ENCODE measurements at regions not wholly inside any gene's neighbourhood (a gene's known extent, or its start where the extent isn't known, plus 50 kb on each side); places are given as distances from the start of the nearest gene placed in this dataset.

GRCh38 chr16:88292007-88292970, 90.5 kb upstream of the ZNF469 start:
- no peak for DNase-seq

GRCh38 chr16:88293097-88293496, 89.7 kb upstream of the ZNF469 start:
- DNase-seq, result no peak

DNA sequence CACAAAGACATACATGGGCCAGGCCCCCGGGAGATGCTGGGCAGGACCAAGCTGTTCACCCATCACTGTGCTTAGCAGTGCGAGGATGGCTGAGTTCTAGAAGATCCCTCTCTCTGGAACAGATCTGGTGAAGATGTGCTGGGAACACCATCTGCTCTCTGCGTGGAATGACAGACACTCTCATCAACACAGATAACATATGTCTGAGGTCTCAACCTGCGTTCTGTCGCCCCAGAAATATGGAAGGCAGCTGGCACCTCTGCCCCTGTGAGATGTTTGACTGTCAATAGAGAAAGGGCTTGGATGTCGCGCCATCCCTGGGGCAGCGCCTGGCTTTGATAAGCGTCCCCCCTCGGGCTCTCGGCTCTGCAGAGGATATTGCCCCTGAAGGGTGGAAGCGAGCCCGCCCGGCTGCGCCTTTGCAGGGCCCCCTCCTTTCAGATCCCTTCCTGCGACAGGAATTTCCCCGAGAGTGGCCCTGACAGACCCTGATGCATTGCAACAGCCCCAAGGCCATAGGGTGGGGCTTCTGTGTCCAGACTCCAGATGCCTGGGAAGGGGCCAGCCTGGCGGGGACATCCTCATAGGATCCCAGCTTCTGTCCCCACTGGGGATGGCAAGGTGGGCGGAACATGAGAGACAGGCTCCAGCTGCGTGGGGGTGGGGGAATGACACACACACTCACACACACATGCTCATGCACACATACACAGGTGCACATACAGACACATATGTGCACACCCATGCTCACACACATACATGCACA, 86.9 kb upstream of the ZNF469 start:
- DNase-seq, result no peak

GRCh38 chr16:88296437-88297177, 86.2 kb upstream of the ZNF469 start:
- DNase-seq, result no peak

DNA sequence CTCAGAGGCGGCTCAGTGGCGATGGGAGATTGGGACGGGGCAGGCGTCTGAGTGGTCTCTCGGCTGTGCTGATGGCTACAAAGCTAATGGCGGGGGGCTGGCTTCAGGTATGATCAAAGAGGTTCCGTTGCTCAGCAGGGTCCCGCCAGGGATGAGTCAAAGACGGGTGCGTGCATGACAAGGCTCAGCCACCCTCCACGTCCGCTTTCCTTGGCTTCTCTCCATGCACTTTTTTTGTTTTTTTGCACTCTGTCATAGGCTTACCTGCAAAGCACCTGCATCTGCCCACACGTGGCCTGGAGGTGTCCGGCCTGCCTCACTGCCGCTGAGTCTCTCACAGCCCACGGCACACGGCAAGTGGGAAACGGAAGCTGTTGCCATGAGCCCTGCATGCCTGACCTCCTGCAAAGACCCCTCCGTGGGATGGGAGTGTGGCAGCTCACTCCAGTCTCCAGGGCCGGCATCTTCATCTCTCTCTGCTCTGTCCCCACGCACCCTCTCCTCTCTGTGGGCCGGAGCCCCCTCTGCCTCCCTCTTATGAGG, 85.5 kb upstream of the ZNF469 start:
- no peak for DNase-seq

DNA sequence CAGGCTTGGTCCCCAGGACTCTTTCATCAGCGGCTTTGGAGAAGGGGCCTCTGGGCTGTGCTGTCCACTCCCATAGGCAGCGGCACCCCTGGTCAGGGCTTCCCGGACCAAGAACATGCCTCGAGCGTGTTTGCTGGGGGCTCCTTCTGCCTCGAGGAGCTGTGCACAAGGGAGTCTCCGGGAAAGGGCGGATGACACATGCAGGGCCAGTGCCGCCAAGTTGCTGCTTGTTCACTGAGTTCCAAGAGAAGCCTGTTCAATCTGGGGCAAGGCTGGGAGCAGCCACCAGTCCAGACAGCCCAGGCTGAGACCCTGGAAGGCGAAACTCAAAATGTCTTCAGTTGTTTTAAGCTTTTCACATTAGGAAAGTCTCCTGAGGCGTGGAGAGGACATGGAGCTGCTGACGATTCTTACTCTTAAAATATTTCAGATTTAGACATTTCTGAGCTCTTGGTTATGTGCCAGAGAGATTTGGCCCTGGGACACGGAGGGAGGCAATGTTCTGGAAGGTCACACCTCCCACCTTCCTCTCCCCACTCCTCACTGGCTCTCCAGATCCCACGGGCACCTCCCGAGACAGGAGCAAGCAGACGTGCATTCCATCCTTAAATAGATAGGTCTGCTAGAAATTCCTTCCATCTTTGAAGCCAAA, 84.5 kb upstream of the ZNF469 start:
- DNase-seq, result no peak

GRCh38 chr16:88298833-88299745, 83.7 kb upstream of the ZNF469 start:
- DNase-seq, result no peak

GRCh38 chr16:88299751-88300462, 82.9 kb upstream of the ZNF469 start:
- no peak for DNase-seq

GRCh38 chr16:88300463-88300835, 82.3 kb upstream of the ZNF469 start:
- no peak for DNase-seq

- no peak for DNase-seq
Measured at GRCh38 chr16:88301431-88301830, 81.3 kb upstream of the ZNF469 start.

- DNase-seq, result no peak
Measured at GRCh38 chr16:88301886-88302285, 80.9 kb upstream of the ZNF469 start.

- no peak for DNase-seq
Measured at GRCh38 chr16:88302666-88303065, 80.1 kb upstream of the ZNF469 start.

GRCh38 chr16:88303405-88303804, 79.4 kb upstream of the ZNF469 start:
- no peak for DNase-seq

GRCh38 chr16:88303890-88304819, 78.6 kb upstream of the ZNF469 start:
- no peak for DNase-seq

- no peak for DNase-seq
Measured at GRCh38 chr16:88305176-88305575, 77.6 kb upstream of the ZNF469 start.

- DNase-seq, result no peak
Measured at GRCh38 chr16:88306411-88306810, 76.3 kb upstream of the ZNF469 start.

- no peak for DNase-seq
Measured at GRCh38 chr16:88306860-88307545, 75.8 kb upstream of the ZNF469 start.

GRCh38 chr16:88308441-88309173, 74.2 kb upstream of the ZNF469 start:
- DNase-seq, result no peak

Measured in activated CD4-positive, alpha-beta T cell treated with anti-CD3 and anti-CD28 coated beads, Interleukin-2, amount 50 U/mL, for 4 hours (primary cell).